Astrocyte (in vitro differentiated cells and primary cell): ENCODE measurements at regions not wholly inside any gene's neighbourhood (a gene's known extent, or its start where the extent isn't known, plus 50 kb on each side); places are given as distances from the start of the nearest gene placed in this dataset.

Source experiments
- DNase-seq: peaks from one replicate; pipeline ENCODE4 v3.0.0-alpha.2; 2010; ENCODE audit warnings: low read depth
- FAIRE-seq: peaks from 2 replicates; lab custom pipeline; 2011; peaks lifted over from hg19 to GRCh38; lab: Jason Lieb, UNC
- H2AFZ ChIP-seq: 2 replicates; pipeline ENCODE4 v1.6.0; 2012; ENCODE audit warnings: low read depth, low read length, inconsistent platforms
- H3K27ac ChIP-seq: 2 replicates; pipeline ENCODE4 v1.5.1; 2011; ENCODE audit warnings: low read depth, low read length, inconsistent platforms
- H3K27me3 ChIP-seq: 2 replicates; pipeline ENCODE4 v1.6.0; 2011; ENCODE audit warnings: low read length, inconsistent platforms; ENCODE audit not compliant: insufficient read depth
- H3K36me3 ChIP-seq: 2 replicates; pipeline ENCODE4 v1.5.1; 2011; ENCODE audit warnings: low read length, inconsistent platforms; ENCODE audit not compliant: insufficient read depth
- H3K4me1 ChIP-seq: 2 replicates; pipeline ENCODE4 v1.5.1; 2011; ENCODE audit warnings: low read length, inconsistent platforms; ENCODE audit not compliant: insufficient read depth
- H3K4me2 ChIP-seq: 2 replicates; pipeline ENCODE4 v1.6.0; 2012; ENCODE audit warnings: low read length, inconsistent platforms
- H3K4me3 ChIP-seq: 2 replicates; pipeline ENCODE4 v1.5.1; 2011; ENCODE audit warnings: low read depth, mild to moderate bottlenecking, low read length, inconsistent platforms; ENCODE audit not compliant: insufficient read depth
- H3K79me2 ChIP-seq: 2 replicates; pipeline ENCODE4 v1.6.0; 2012; ENCODE audit warnings: mild to moderate bottlenecking, low read length, inconsistent platforms; ENCODE audit not compliant: insufficient read depth
- H3K9ac ChIP-seq: 2 replicates; pipeline ENCODE4 v1.6.0; 2012; ENCODE audit warnings: mild to moderate bottlenecking, low read length, inconsistent platforms
- H3K9me3 ChIP-seq: 2 replicates; pipeline ENCODE4 v1.5.1; 2012; ENCODE audit warnings: low read depth, mild to moderate bottlenecking, low read length, inconsistent platforms; ENCODE audit not compliant: insufficient read depth
- H4K20me1 ChIP-seq: 2 replicates; pipeline ENCODE4 v1.6.0; 2012; ENCODE audit warnings: low read length, inconsistent platforms; ENCODE audit not compliant: insufficient read depth
- H3K27ac Mint-ChIP-seq: one replicate; pipeline ENCODE4 v1.8.0; 2021; ENCODE audit warnings: mild to moderate bottlenecking, mixed read lengths; ENCODE audit not compliant: unreplicated experiment
- H3K27me3 Mint-ChIP-seq: one replicate; pipeline ENCODE4 v1.8.0; 2021; ENCODE audit warnings: low read depth, mixed read lengths; ENCODE audit not compliant: unreplicated experiment
- H3K36me3 Mint-ChIP-seq: one replicate; pipeline ENCODE4 v1.8.0; 2021; ENCODE audit warnings: low read depth, mixed read lengths; ENCODE audit not compliant: unreplicated experiment
- H3K4me1 Mint-ChIP-seq: one replicate; pipeline ENCODE4 v1.8.0; 2021; ENCODE audit warnings: low read depth, mixed read lengths; ENCODE audit not compliant: unreplicated experiment
- H3K4me3 Mint-ChIP-seq: one replicate; pipeline ENCODE4 v1.8.0; 2021; ENCODE audit warnings: mild to moderate bottlenecking, moderate library complexity, mixed read lengths; ENCODE audit not compliant: unreplicated experiment
- H3K9me3 Mint-ChIP-seq: one replicate; pipeline ENCODE4 v1.8.0; 2021; ENCODE audit warnings: mild to moderate bottlenecking, mixed read lengths; ENCODE audit not compliant: unreplicated experiment
- EZH2 ChIP-seq: IDR thresholded peaks from 2 replicates; pipeline ENCODE4 v1.6.1; 2012; ENCODE audit warnings: mild to moderate bottlenecking, low read length, inconsistent platforms; ENCODE audit not compliant: insufficient read depth
- TF ChIP-seq, protein P1 (sequence below): IDR thresholded peaks from 2 replicates; pipeline ENCODE4 v1.5.1; 2011; ENCODE audit warnings: low read depth, mild to moderate bottlenecking, inconsistent platforms, low read length, moderate library complexity; ENCODE audit not compliant: insufficient read depth

GRCh38 chr2:228697456-228697855 lies 516.0 kb upstream of the SPHKAP start:
- Mint-ChIP-seq H3K4me3 (no peak overlapping the region), H3K27ac (no peak overlapping the region), H3K27me3 (no peaks in the 10 kb centered on the region), H3K36me3 (no peaks in the 10 kb centered on the region), H3K9me3 (no peaks in the 10 kb centered on the region), H3K4me1 (peaks cover 24% of the 10 kb centered on the region)
- TF ChIP-seq, protein P1, sequence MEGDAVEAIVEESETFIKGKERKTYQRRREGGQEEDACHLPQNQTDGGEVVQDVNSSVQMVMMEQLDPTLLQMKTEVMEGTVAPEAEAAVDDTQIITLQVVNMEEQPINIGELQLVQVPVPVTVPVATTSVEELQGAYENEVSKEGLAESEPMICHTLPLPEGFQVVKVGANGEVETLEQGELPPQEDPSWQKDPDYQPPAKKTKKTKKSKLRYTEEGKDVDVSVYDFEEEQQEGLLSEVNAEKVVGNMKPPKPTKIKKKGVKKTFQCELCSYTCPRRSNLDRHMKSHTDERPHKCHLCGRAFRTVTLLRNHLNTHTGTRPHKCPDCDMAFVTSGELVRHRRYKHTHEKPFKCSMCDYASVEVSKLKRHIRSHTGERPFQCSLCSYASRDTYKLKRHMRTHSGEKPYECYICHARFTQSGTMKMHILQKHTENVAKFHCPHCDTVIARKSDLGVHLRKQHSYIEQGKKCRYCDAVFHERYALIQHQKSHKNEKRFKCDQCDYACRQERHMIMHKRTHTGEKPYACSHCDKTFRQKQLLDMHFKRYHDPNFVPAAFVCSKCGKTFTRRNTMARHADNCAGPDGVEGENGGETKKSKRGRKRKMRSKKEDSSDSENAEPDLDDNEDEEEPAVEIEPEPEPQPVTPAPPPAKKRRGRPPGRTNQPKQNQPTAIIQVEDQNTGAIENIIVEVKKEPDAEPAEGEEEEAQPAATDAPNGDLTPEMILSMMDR: no peak
- no peak for TF ChIP-seq EZH2
- H4K20me1 ChIP-seq: no peaks in the 10 kb centered on the region
- DNase-seq (no peak), FAIRE-seq (no peak)
- H3K9me3 ChIP-seq: no peaks in the 10 kb centered on the region
- peaks cover 5% of the 10 kb centered on the region for H3K4me1 ChIP-seq
- H3K36me3 ChIP-seq: no peaks in the 10 kb centered on the region
- H3K27ac ChIP-seq: no peak overlapping the region
- H3K4me3 ChIP-seq: no peak overlapping the region
- H3K4me2 ChIP-seq: no peak overlapping the region
- no peaks in the 10 kb centered on the region for H3K27me3 ChIP-seq
- no peak overlapping the region for H3K9ac ChIP-seq
- no peak overlapping the region for H2AFZ ChIP-seq
- H3K79me2 ChIP-seq: no peaks in the 10 kb centered on the region

- Mint-ChIP-seq H3K9me3 (no peaks in the 10 kb centered on the region), H3K27me3 (no peaks in the 10 kb centered on the region), H3K27ac (no peak overlapping the region), H3K4me1 (peaks cover 8% of the 10 kb centered on the region), H3K4me3 (no peak overlapping the region), H3K36me3 (no peaks in the 10 kb centered on the region)
- Histone ChIP-seq H3K27ac (no peak overlapping the region), H3K9ac (no peak overlapping the region), H3K27me3 (no peaks in the 10 kb centered on the region), H3K4me1 (no peaks in the 10 kb centered on the region), H3K36me3 (no peaks in the 10 kb centered on the region), H3K79me2 (no peaks in the 10 kb centered on the region), H3K9me3 (no peaks in the 10 kb centered on the region), H3K4me2 (no peak overlapping the region), H4K20me1 (no peaks in the 10 kb centered on the region), H2AFZ (no peak overlapping the region), H3K4me3 (no peak overlapping the region)
- TF ChIP-seq, protein P1: no peak
- TF ChIP-seq EZH2: no peak
- FAIRE-seq: no peak
- no peak for DNase-seq
Observed at GRCh38 chr2:228690681-228691080, 509.2 kb upstream of the SPHKAP start.

GRCh38 chr2:228689053-228689452 lies 507.6 kb upstream of the SPHKAP start:
- TF ChIP-seq, protein P1: peak; percentile 23
- TF ChIP-seq EZH2: no peak

More at GRCh38 chr2:228689053-228689452, 507.6 kb upstream of the SPHKAP start:
- Histone ChIP-seq H3K9me3 (no peaks in the 10 kb centered on the region), H3K9ac (no peak overlapping the region), H3K79me2 (no peaks in the 10 kb centered on the region), H3K4me2 (no peak overlapping the region), H3K4me3 (no peak overlapping the region), H4K20me1 (no peaks in the 10 kb centered on the region), H2AFZ (no peak overlapping the region), H3K27ac (no peak overlapping the region), H3K36me3 (no peaks in the 10 kb centered on the region), H3K27me3 (no peaks in the 10 kb centered on the region), H3K4me1 (no peaks in the 10 kb centered on the region)
- Mint-ChIP-seq H3K27ac (peak overlapping the region; percentile 50), H3K27me3 (no peaks in the 10 kb centered on the region), H3K4me1 (peaks cover 8% of the 10 kb centered on the region), H3K9me3 (no peaks in the 10 kb centered on the region), H3K36me3 (no peaks in the 10 kb centered on the region), H3K4me3 (no peak overlapping the region)
- DNase-seq (no peak), FAIRE-seq (no peak)
